GM19468 (cell line): ENCODE measurements at regions not wholly inside any gene's neighbourhood (a gene's known extent, or its start where the extent isn't known, plus 50 kb on each side); places are given as distances from the start of the nearest gene placed in this dataset.
"Not testable (repeated sequence)": the region's sequence is repeated elsewhere in the genome, so short reads cannot be mapped to it uniquely, and the experiment has no call there.

ENCODE experiments used
- ATAC-seq: cut with Tn5 transposase; IDR thresholded peaks from one replicate; pipeline ENCODE4 v1.9.1; 2021; ENCODE audit warnings: mild to moderate bottlenecking, moderate library complexity, moderate number of reproducible peaks; ENCODE audit not compliant: unreplicated experiment; ENCODE audit errors: extremely low read depth

GRCh38 chr4:173675446-173675845, 145.4 kb upstream of the HAND2 start:
- ATAC-seq = no peak

GRCh38 chr4:173669460-173670179, 139.6 kb upstream of the HAND2 start:
- ATAC-seq = no peak

- ATAC-seq = no peak
Observed at GRCh38 chr4:173661001-173661400, 131.0 kb upstream of the HAND2 start.

DNA sequence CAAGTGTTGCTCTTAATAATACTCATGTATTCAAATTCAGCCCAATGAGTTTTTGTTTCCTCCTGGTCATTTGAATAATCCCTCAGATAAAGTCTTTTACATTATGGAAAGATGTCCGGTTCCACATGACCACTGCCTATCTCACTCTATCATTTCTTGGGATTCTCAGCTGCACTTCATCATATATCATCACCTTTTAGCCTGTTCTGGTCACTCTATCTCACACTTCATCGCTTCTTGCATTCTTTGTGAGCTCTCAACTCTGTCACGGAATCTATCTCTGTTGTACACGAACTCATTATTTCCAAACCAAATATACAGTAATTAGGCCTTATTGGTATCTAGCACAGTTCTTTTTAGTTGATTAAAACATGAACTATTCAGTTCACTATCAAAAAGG, 126.9 kb upstream of the HAND2 start:
- ATAC-seq = no peak

DNA sequence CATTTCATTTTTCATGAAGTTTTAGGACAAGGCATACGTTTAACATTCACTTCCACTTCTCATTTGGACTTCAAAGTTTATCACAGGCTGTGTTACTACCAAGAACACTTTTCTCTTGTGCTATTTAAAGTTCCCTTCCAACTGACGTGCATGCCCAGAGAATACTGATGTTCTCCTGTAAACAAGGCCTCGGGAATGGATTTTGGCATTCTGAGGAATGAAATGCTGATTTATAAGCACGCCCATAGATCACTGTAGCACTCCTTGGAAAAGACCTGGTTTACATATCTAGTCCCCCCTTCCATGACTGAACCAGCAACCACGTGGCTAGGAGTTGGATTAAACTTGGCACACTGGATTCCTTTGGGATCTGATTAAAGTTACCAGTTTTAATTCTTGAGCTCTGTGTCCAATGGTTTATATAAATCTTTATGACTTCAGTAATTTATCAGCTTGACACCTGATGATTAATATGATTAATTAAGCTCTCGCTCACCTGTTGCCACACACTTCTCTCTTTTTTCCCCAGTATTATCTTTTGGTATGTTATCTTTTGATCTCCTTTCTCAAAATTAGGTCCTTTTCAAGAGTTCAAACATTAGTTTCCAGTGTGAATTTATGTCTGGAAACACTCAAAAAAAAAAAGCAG, 122.4 kb upstream of the HAND2 start:
- no peak for ATAC-seq

DNA sequence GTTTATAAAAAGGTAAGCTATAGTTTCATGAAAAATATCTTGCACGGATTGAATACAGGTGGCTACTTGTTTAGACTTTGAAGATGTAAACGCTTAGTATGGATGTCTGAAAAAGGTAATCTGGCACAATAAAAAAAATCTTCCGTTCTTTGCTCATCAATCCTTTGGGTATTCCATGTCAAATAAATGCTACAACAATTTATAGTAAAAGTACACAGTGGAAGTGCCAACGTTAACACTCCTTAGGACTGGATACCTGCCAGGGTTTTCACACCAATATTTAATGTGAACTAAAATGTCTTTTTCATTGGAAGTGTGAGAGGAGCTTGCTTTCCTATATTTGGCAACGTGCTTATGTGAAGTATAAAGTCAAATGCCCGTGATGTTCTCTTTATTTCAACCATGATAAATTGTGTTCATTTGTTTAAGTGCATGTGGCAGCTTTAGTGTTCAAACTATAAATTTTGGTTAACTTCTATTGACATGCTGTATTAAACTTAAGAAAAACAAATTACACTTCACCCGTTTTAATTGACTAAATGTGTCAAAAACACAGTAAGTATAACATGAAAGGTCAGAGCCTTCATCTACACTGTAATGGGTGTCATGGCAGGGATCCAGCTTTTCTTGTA, 121.7 kb upstream of the HAND2 start:
- ATAC-seq = no peak

- ATAC-seq = no peak
Observed at GRCh38 chr4:173647902-173648301, 117.9 kb upstream of the HAND2 start.

DNA sequence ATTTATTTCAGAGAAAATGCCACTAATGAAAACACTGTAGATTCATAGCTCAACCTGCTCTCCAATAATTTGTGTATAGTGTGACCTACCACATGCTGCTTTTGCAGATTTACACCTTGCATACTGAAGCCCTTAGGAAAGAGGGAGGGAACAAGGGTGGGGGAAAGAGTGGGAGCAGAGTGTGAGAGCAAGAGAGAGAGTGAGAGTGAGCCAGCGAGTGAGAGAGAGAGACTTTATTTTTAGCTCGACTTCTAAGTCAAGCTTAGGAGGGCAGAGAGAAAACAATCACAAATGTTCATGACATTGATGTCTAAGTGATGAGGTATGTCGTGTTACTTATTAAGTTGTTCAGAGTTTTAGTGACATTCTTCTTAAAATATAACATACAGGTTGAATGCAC, 112.5 kb upstream of the HAND2 start:
- no peak for ATAC-seq

DNA sequence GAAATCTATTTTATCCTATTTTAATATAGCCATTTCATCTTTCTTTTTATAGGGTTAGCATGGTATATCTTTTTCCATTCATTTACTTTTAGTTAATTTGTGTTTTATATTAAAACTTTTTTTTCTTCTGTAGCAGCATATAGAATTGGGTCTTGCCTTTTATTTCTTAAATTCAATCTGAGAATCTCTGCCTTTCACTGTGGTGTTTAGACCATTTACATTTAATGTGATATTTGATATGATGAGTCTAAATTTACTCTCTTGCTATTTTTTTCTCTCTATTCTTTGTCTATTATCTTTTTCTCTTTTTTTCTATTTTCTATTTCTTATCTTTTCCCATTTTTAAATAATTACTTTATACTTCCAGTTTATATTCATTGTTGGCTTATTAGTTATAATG, 105.4 kb upstream of the HAND2 start:
- no peak for ATAC-seq

- ATAC-seq = no peak
Observed at GRCh38 chr4:173626277-173626676, 96.2 kb upstream of the HAND2 start.

- ATAC-seq = not testable (repeated sequence)
Observed at GRCh38 chr4:173618648-173619047, 88.6 kb upstream of the HAND2 start.

GRCh38 chr4:173609158-173609557, 79.1 kb upstream of the HAND2 start:
- no peak for ATAC-seq

- not testable (repeated sequence) for ATAC-seq
Observed at GRCh38 chr4:173608632-173609031, 78.6 kb upstream of the HAND2 start.

DNA sequence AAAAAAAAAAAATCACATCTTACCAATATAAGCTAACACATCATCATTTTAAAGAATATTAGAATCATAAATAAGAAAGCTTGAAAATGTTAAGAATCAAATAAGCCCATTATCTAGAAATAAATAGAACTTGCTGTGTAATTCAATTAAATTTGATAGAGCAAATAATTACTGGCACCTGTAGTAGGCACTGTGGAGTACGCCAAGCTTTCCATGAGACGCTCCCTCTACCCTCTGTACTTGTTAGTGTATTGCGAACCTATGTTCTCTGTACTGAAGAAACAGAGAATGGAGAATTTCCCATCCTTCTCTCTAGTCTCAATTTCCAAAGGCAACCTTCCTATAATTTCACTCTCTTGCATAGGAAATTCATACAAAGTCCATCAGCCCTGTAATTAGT, 61.7 kb upstream of the HAND2 start:
- no peak for ATAC-seq

- ATAC-seq = no peak
Observed at GRCh38 chr4:173590697-173591096, 60.7 kb upstream of the HAND2 start.

DNA sequence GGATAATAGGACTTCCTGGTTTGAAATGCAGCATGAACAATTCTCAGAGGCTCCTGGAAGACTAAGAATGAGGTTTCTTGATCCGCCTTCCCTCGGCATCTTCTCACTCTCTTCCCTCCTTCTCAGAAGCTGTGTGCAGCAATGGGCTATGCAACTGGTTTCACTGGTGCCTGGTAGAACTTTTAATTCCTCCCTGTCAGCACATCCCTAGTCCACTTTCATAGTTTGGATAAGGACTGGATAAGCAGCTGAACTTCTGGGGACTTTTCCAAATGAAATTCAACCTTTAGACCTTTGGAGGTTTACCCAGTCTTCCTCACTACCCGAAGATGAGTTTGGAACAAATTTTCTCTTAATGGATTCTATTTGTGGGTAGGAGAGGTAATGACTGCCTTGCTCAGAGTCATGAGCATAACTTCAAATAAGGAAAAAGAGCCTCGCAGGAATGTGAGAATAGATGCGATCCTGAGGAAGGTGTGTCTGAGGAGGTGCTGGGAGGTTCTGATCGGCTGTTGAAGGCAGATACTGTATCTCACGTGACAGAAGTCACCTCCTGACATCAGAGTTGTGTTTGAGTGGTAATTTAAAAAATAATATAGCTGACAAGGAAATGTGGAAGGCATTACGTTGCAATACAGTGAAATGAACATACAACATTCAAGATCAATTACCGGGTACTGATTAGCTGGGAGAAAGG, 56.0 kb upstream of the HAND2 start:
- ATAC-seq = no peak

DNA sequence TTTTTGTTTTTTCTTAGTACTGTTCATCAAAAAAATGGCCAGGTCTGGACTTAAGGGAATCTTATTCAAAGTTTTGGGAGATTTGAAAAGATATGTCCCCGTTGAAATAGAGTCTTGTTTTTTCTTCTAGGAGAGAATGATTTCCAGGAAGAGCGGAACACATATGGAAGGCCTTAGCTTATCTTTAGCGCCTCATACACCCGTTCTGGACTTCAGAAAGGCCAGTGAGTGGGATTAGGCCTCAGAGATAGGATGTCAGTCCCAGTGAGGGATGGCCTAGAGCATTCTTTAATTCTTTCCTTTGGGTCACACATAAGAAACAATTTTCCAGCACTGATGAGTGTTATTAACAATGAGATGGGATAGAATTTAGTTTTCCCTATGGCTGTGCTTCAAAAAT, 54.5 kb upstream of the HAND2 start:
- ATAC-seq = no peak
